KG1 (cell line): ENCODE measurements at regions not wholly inside any gene's neighbourhood (a gene's known extent, or its start where the extent isn't known, plus 50 kb on each side); places are given as distances from the start of the nearest gene placed in this dataset.

ENCODE experiments used
- DNase-seq: peaks from one replicate; lab custom pipeline; 2025; lab: John Stamatoyannopoulos, UW

- DNase-seq = no peak
Measured at GRCh38 chr2:123103902-123104301, 921.2 kb upstream of the CNTNAP5 start.

- DNase-seq = no peak
Measured at GRCh38 chr2:123116595-123116994, 908.5 kb upstream of the CNTNAP5 start.

GRCh38 chr2:123127236-123127635 lies 897.9 kb upstream of the CNTNAP5 start:
- no peak for DNase-seq

GRCh38 chr2:123128951-123129350 lies 896.1 kb upstream of the CNTNAP5 start:
- DNase-seq = no peak

GRCh38 chr2:123136419-123136818 lies 888.7 kb upstream of the CNTNAP5 start:
- no peak for DNase-seq

GRCh38 chr2:123144082-123144481 lies 881.0 kb upstream of the CNTNAP5 start:
- no peak for DNase-seq

GRCh38 chr2:123153041-123153440 lies 872.0 kb upstream of the CNTNAP5 start:
- DNase-seq = no peak

GRCh38 chr2:123154195-123154594 lies 870.9 kb upstream of the CNTNAP5 start:
- DNase-seq = no peak

GRCh38 chr2:123157016-123157415 lies 868.1 kb upstream of the CNTNAP5 start:
- DNase-seq = no peak

GRCh38 chr2:123162400-123163016 lies 862.6 kb upstream of the CNTNAP5 start:
- no peak for DNase-seq

GRCh38 chr2:123163398-123163797 lies 861.7 kb upstream of the CNTNAP5 start:
- no peak for DNase-seq

- no peak for DNase-seq
Measured at GRCh38 chr2:123164216-123164615, 860.9 kb upstream of the CNTNAP5 start.

- DNase-seq = no peak
Measured at GRCh38 chr2:123165616-123166015, 859.5 kb upstream of the CNTNAP5 start.

- DNase-seq = no peak
Measured at GRCh38 chr2:123179526-123179925, 845.6 kb upstream of the CNTNAP5 start.

GRCh38 chr2:123195957-123196356 lies 829.1 kb upstream of the CNTNAP5 start:
- DNase-seq = no peak

GRCh38 chr2:123200035-123200434 lies 825.1 kb upstream of the CNTNAP5 start:
- DNase-seq = no peak

GRCh38 chr2:123207245-123207644 lies 817.8 kb upstream of the CNTNAP5 start:
- no peak for DNase-seq

- no peak for DNase-seq
Measured at GRCh38 chr2:123209202-123209601, 815.9 kb upstream of the CNTNAP5 start.

- no peak for DNase-seq
Measured at GRCh38 chr2:123211181-123211580, 813.9 kb upstream of the CNTNAP5 start.

GRCh38 chr2:123245156-123245555 lies 779.9 kb upstream of the CNTNAP5 start:
- DNase-seq = no peak

- DNase-seq = no peak
Measured at GRCh38 chr2:123258877-123259539, 766.1 kb upstream of the CNTNAP5 start.

GRCh38 chr2:123262856-123263255 lies 762.2 kb upstream of the CNTNAP5 start:
- no peak for DNase-seq

GRCh38 chr2:123283431-123283830 lies 741.7 kb upstream of the CNTNAP5 start:
- no peak for DNase-seq

- no peak for DNase-seq
Measured at GRCh38 chr2:123303731-123304130, 721.4 kb upstream of the CNTNAP5 start.
